ENCODE measurements at regions not wholly inside any gene's neighbourhood (a gene's known extent, or its start where the extent isn't known, plus 50 kb on each side); places are given as distances from the start of the nearest gene placed in this dataset.

DNA sequence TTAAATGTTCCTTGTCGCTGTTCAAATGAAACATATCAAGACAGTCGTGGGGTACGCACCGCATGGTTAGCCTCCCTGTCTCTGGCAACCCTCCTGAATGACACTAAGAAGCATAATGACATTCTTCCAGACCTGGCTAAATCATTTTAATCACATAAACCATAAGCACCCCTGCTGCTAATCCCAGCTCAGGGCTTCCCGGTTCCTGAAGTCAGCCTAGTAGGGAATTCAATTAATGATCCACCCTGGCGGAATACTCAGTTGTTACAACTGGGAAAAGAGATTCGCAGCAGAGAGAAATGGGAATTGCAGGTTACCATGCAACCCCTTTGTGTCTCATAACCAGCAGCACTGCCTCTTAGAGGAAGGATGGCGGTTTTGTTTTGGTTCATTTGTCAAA lies 200.8 kb upstream of the AGAP1 start:
- H2BK20ac ChIP-seq (ENCODE audit: low read length), result no peak overlapping the region
- WGBS, 2 experiments (ENCODE audit: extremely low coverage in 1 of 2, insufficient coverage in 1 of 2, insufficient read length in 1 of 2, insufficient replicate concordance in 2 of 2, low coverage in 1 of 2, low lambda C conversion rate in 2 of 2, missing lambda C conversion rate in 1 of 2), result 94% methylated on average over 8 of the region's 8 CpGs; no CpG with 5 or more reads in 1 of the 2 experiments
- H2BK12ac ChIP-seq (ENCODE audit: low read depth, low read length), result no peak overlapping the region
- H3K4ac ChIP-seq (replicated peaks; ENCODE audit: insufficient read length, low read depth, low read length), result no peak overlapping the region
- no peaks in the 10 kb centered on the region for H3K79me1 ChIP-seq (ENCODE audit: low read depth, low read length)
- no peaks in the 10 kb centered on the region for H3K79me2 ChIP-seq (ENCODE audit: control insufficient read depth in 1 of 2, insufficient read depth in 2 of 2, low read length in 2 of 2)
- no peak overlapping the region for H3K27ac ChIP-seq (ENCODE audit: low read depth, low read length)
- no peaks in the 10 kb centered on the region for H4K20me1 ChIP-seq (replicated peaks in 1 of 2; ENCODE audit: control insufficient read depth in 1 of 2, insufficient read depth in 2 of 2, low read length in 2 of 2)
- H3K56ac ChIP-seq (replicated peaks; ENCODE audit: insufficient read length, low read depth, low read length), result no peak overlapping the region
- no peaks in the 10 kb centered on the region for H3K23me2 ChIP-seq (ENCODE audit: low read depth, low read length)
- no peak overlapping the region for H3K14ac ChIP-seq (ENCODE audit: insufficient read length)
- no peak overlapping the region for H2BK120ac ChIP-seq (replicated peaks; ENCODE audit: low read depth, low read length)
- no peaks in the 10 kb centered on the region for H3K36me3 ChIP-seq (ENCODE audit: control insufficient read depth in 2 of 4, insufficient read depth in 4 of 4, low read length in 3 of 4)
- DNase-seq (ENCODE audit: low read depth in 1 of 2, low spot score in 2 of 2) (no peak), FAIRE-seq (no peak)
- H3K4me2 ChIP-seq (ENCODE audit: insufficient read depth in 1 of 2, low read depth in 2 of 2, low read length in 2 of 2), result no peak overlapping the region
- H2AK5ac ChIP-seq (ENCODE audit: low read depth, low read length), result no peak overlapping the region
- H3K9me3 ChIP-seq (ENCODE audit: insufficient read depth in 2 of 2, low read depth in 1 of 2, low read length in 1 of 2), result no peaks in the 10 kb centered on the region
- H3K9ac ChIP-seq (replicated peaks in 1 of 4; ENCODE audit: extremely low read depth in 1 of 4, low read depth in 3 of 4, low read length in 3 of 4), result no peak overlapping the region
- no peak overlapping the region for H4K8ac ChIP-seq (ENCODE audit: extremely low read depth, insufficient read depth, low read length)
- no peak overlapping the region for H4K5ac ChIP-seq (ENCODE audit: insufficient read length, low read depth, low read length)
- H2BK5ac ChIP-seq (ENCODE audit: low read depth, low read length), result no peak overlapping the region
- H3K18ac ChIP-seq (ENCODE audit: extremely low read depth, low read length), result no peak overlapping the region
- ChIA-PET CTCF (ENCODE audit: partially characterized antibody) (interaction anchor here (0.9 kb wide), 1 partner anchor 11 kb away, joined by 3 read pairs; no protein-coding TSS in a partner anchor), POLR2A (ENCODE audit: partially characterized antibody) (interaction anchor here (0.6 kb wide), 1 partner anchor 37 kb away, joined by 3 read pairs; no protein-coding TSS in a partner anchor)
- H2AFZ ChIP-seq (ENCODE audit: low read length), result no peak overlapping the region; the same call in 1 of the 2 replicates
- H4K91ac ChIP-seq (replicated peaks; ENCODE audit: insufficient read length, low read length), result no peak overlapping the region
- H3K4me1 ChIP-seq (replicated peaks in 1 of 4; ENCODE audit: control insufficient read depth in 3 of 4, insufficient read depth in 4 of 4, low read length in 3 of 4), result peaks cover 0 to 5% (median 0%) of the 10 kb centered on the region in 4 experiments; a peak in 1 of 7 replicates
- no peaks in the 10 kb centered on the region for H3K27me3 ChIP-seq (replicated peaks in 1 of 4; ENCODE audit: control insufficient read depth in 3 of 4, extremely low read depth in 1 of 4, insufficient read depth in 3 of 4, low read length in 3 of 4)
- no peak overlapping the region for H3K4me3 ChIP-seq (ENCODE audit: extremely low read depth in 1 of 4, insufficient read depth in 2 of 4, low read depth in 3 of 4, low read length in 4 of 4)
- no peak overlapping the region for H3K23ac ChIP-seq (ENCODE audit: insufficient read length)
- no peak for TF ChIP-seq RFX5 (IDR thresholded peaks at IDR 0.05; ENCODE audit: borderline replicate concordance, low read depth, low read length)
- no peak for TF ChIP-seq SP1 (IDR thresholded peaks at IDR 0.05; ENCODE audit: low read depth, low read length)
- no peak for TF ChIP-seq GTF2F1 (IDR thresholded peaks at IDR 0.05; ENCODE audit: borderline replicate concordance, low read depth, low read length)
- no peak for TF ChIP-seq CHD2 (IDR thresholded peaks at IDR 0.05; ENCODE audit: low read length)
- TF ChIP-seq BCL11A (IDR thresholded peaks at IDR 0.05; ENCODE audit: low read depth in 2 of 2, low read length in 2 of 2), result no peak
- TF ChIP-seq SIRT6 (IDR thresholded peaks at IDR 0.05; ENCODE audit: low read length), result no peak
- TF ChIP-seq EGR1 (IDR thresholded peaks at IDR 0.05; ENCODE audit: borderline replicate concordance, low read depth, low read length), result no peak
- TF ChIP-seq, protein P1, sequence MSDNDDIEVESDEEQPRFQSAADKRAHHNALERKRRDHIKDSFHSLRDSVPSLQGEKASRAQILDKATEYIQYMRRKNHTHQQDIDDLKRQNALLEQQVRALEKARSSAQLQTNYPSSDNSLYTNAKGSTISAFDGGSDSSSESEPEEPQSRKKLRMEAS (IDR thresholded peaks at IDR 0.05), result no peak
- no peak for TF ChIP-seq KDM1A (IDR thresholded peaks at IDR 0.05; ENCODE audit: borderline replicate concordance, low read length)
- TF ChIP-seq NANOG (IDR thresholded peaks at IDR 0.05; ENCODE audit: insufficient read depth, low read depth, low read length, poor library complexity, severe bottlenecking), result no peak
- no peak for TF ChIP-seq BACH1 (IDR thresholded peaks at IDR 0.05; ENCODE audit: low read length)
- H2BK15ac ChIP-seq (ENCODE audit: low read length), result no peak overlapping the region
